WI38 (cell line): ENCODE measurements at regions not wholly inside any gene's neighbourhood (a gene's known extent, or its start where the extent isn't known, plus 50 kb on each side); places are given as distances from the start of the nearest gene placed in this dataset.

Experiments
- H3K4me3 ChIP-seq: 2 replicates; pipeline ENCODE4 v1.5.1; 2011; ENCODE audit warnings: low read depth, mild to moderate bottlenecking, control low read depth, low read length
- CTCF ChIP-seq: IDR thresholded peaks from 2 replicates; pipeline ENCODE4 v1.5.1; 2012; ENCODE audit warnings: low read depth, mild to moderate bottlenecking, control low read depth, low read length

DNA sequence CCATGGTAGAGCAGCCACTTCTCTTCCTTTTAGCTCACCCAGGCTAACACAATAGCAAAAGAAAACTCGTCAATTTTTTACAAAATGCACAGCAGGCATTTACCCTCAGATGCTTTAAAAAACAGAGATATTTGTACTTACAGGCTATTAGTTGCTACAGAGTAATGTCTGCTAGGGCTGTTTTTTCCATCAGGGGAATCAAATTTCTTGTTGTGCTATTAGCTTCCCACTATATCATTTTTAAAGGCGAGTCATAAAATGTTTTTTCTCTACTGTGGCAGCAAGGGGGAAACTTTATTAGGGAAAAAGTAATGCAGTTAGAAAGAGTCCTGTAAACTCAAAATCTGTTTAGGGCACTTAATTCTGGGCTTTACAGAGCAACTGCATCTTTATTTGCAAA is 277.9 kb upstream of the THSD7B start:
- TF ChIP-seq CTCF: no peak
- H3K4me3 ChIP-seq: no peak overlapping the region

GRCh38 chr2:136486115-136486514 is 279.2 kb upstream of the THSD7B start:
- no peak overlapping the region for H3K4me3 ChIP-seq
- no peak for TF ChIP-seq CTCF

GRCh38 chr2:136482966-136483365 is 282.4 kb upstream of the THSD7B start:
- no peak for TF ChIP-seq CTCF
- no peak overlapping the region for H3K4me3 ChIP-seq

GRCh38 chr2:136482006-136482405 is 283.3 kb upstream of the THSD7B start:
- no peak overlapping the region for H3K4me3 ChIP-seq
- TF ChIP-seq CTCF: no peak

DNA sequence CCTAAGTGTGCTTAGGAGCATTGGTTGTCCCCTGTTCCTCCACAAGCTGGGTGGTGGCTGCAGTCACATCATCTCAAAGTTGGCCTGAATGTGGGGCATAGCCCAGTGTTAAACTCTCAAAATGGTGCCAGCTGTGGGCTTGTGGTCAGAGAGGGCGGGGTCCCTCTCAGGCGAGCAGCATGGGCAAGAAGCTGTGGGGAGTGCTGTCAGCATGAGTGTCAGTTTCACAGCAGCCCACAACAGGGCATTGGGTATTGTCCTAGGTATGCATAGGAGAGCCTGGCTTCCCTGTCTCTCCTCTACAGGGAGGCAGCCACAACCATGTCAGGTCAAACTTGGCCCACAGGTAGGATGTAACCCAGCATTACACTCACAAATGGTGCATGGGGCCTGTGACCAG is 285.6 kb upstream of the THSD7B start:
- no peak overlapping the region for H3K4me3 ChIP-seq
- no peak for TF ChIP-seq CTCF

- H3K4me3 ChIP-seq: no peak overlapping the region
- TF ChIP-seq CTCF: no peak
Measured at GRCh38 chr2:136468799-136469369, 296.5 kb upstream of the THSD7B start.

- TF ChIP-seq CTCF: no peak
- H3K4me3 ChIP-seq: no peak overlapping the region
Measured at GRCh38 chr2:136452528-136452927, 312.8 kb upstream of the THSD7B start.
